ENCODE measurements at regions not wholly inside any gene's neighbourhood (a gene's known extent, or its start where the extent isn't known, plus 50 kb on each side); places are given as distances from the start of the nearest gene placed in this dataset.

- DNase-seq (ENCODE audit: low read depth): no peak
- no peak for TF ChIP-seq CTCF (conservative IDR thresholded peaks at IDR 0.05; ENCODE audit: low read depth, low read length)
- no peak overlapping the region for H3K4me3 ChIP-seq (ENCODE audit: low read length)
Observed at GRCh38 chr22:44603767-44604166, 98.2 kb upstream of the PRR5 start.

DNA sequence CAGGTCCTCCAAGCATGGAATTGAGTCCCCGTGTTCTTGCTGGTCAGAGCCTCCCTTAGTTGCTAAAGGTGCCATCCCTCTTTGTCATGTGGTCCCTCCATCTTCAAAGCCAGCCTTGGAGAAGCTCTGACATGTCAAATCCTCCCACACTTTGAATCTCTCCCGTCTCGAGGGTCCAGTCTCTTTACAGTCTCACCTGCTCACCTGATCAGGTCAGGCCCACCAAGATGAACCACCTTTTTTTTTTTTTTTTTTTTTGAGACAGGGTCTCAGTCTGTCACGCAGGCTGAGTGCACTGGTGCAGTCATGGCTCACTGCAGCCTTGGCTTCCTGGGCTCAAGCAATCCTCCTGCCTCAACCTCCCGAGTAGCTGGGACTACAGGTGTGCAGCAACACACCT lies 100.3 kb upstream of the PRR5 start:
- DNase-seq (ENCODE audit: low read depth): no peak
- no peak overlapping the region for H3K4me3 ChIP-seq (ENCODE audit: low read length)
- no peak for TF ChIP-seq CTCF (conservative IDR thresholded peaks at IDR 0.05; ENCODE audit: low read depth, low read length)

DNA sequence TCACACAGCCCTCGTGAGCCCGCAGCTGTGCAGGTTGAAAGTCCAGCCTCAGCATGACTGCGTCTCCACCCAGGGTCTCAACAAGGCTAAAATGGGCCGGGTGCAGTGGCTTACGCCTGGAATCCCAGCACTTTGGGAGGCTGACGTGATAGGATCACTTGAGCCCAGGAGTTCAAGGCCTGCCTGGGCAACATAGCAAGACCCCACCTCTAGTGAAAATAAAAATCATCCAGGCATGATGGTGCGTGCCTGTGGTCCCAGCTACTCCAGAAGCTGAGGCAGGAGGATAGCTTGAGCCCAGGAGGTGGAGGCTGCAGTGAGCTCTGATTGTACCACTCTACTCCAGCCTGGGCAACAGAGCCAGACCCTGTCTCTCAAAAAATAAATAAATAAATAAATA lies 100.8 kb upstream of the PRR5 start:
- H3K4me3 ChIP-seq (ENCODE audit: low read length): no peak overlapping the region
- no peak for DNase-seq (ENCODE audit: low read depth)
- no peak for TF ChIP-seq CTCF (conservative IDR thresholded peaks at IDR 0.05; ENCODE audit: low read depth, low read length)

GRCh38 chr22:44600207-44600785 lies 101.7 kb upstream of the PRR5 start:
- no peak for TF ChIP-seq CTCF (conservative IDR thresholded peaks at IDR 0.05; ENCODE audit: low read depth, low read length)
- H3K4me3 ChIP-seq (ENCODE audit: low read length): no peak overlapping the region
- DNase-seq (ENCODE audit: low read depth): no peak

DNA sequence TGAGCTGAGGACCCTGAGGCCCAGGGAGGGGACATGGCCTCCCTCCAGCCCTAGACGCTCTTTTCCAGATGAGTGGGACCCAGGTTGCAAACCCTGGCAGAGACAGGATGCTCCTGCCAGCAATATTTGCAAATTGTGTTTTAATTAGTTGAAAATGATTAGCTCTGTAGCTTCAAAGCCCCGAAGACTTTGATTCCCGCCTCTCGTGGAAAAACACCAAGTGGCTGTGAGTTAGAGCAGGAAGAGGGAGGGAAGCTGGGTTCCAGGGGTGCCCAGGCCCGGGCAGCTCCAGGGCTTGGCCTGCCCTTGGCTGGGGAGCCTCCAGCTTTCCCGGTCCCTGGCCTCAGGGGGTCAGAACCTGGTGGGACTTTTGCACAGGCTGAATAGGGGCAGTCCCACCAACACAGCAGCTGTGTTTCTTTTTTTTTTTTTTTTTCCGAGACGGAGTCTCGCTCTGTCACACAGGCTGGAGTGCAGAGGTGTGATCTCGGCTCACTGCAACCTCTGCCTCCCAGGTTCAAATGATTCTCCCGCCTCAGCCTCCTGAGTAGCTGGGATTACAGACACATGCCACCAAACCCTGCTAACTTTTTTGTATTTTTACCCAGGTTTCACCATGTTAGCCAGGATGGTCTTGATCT lies 101.6 kb upstream of the RTL6 start:
- no peak for DNase-seq (ENCODE audit: low read depth)
- H3K4me3 ChIP-seq (ENCODE audit: low read length): no peak overlapping the region
- TF ChIP-seq CTCF (conservative IDR thresholded peaks at IDR 0.05; ENCODE audit: low read depth, low read length): no peak

DNA sequence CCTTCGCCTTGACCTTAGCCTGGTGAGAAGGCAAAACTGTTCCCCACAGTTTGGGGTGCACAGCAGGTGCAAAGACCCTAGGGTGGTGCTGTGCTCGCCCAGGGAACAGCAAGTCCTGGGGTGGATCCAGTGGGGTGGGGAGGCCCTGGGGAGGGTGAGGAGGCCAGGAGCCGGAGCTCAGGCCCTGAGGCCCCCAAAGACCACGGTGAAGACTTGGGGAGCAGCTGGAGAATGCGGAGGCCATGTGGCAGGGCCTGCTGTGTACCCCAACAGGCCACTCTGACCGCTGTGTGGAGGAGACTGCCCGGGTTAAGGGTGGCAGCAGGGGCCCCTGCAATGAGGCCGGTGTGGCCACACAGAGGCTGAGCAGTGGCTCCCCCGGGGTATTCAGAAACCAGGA lies 101.1 kb upstream of the RTL6 start:
- H3K4me3 ChIP-seq (ENCODE audit: low read length): no peak overlapping the region
- no peak for TF ChIP-seq CTCF (conservative IDR thresholded peaks at IDR 0.05; ENCODE audit: low read depth, low read length)
- DNase-seq (ENCODE audit: low read depth): no peak

DNA sequence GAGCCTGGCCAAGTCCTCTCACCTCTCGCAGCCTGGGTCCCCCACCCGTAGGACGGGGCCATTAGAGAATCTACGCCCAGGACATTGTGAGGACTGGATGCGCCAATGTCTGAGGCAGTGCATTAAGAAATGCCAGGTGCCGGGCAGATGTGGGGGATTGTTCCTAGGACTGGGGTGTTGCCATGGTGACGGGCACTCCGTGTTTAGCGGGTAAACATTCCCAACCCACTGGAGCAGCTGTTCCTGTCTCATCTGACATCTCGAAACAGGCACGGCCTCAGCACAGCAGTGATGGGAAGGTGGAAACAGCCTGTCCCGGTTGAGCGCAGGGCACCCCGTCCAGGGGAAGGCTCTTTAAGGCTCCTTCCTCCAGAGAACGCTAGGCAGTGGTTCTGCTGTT lies 99.6 kb upstream of the RTL6 start:
- no peak overlapping the region for H3K4me3 ChIP-seq (ENCODE audit: low read length)
- TF ChIP-seq CTCF (conservative IDR thresholded peaks at IDR 0.05; ENCODE audit: low read depth, low read length): no peak
- no peak for DNase-seq (ENCODE audit: low read depth)
